ENCODE measurements at regions not wholly inside any gene's neighbourhood (a gene's known extent, or its start where the extent isn't known, plus 50 kb on each side); places are given as distances from the start of the nearest gene placed in this dataset.

GRCh38 chr16:73399997-73400396 lies 352.1 kb upstream of the ZFHX3 start:
- Histone ChIP-seq H3K14ac (replicated peaks; ENCODE audit: low read depth, low read length) (no peak overlapping the region), H4K8ac (ENCODE audit: low read depth in 2 of 2, low read length in 2 of 2) (no peak overlapping the region), H3K4me2 (ENCODE audit: low read depth, low read length) (no peak overlapping the region), H3K18ac (ENCODE audit: low read depth, low read length) (no peak overlapping the region), H2AK9ac (replicated peaks; ENCODE audit: low read depth, low read length, poor library complexity) (no peak overlapping the region), H3K4me3 (ENCODE audit: insufficient read depth, low read depth, low read length) (no peak overlapping the region), H3K36me3 (ENCODE audit: control insufficient read depth, insufficient read depth, low read length) (no peaks in the 10 kb centered on the region), H4K5ac (ENCODE audit: low read depth, low read length) (no peak overlapping the region), H3K4ac (ENCODE audit: low read depth, low read length) (no peak overlapping the region), H3K79me1 (ENCODE audit: low read depth in 1 of 2, low read length in 2 of 2) (no peaks in the 10 kb centered on the region), H3K9ac (ENCODE audit: low read depth, low read length) (no peak overlapping the region), H3K4me1 (ENCODE audit: control insufficient read depth, insufficient read depth, low read length) (no peaks in the 10 kb centered on the region), H2AK5ac (ENCODE audit: low read depth, low read length) (no peak overlapping the region), H3K23ac (ENCODE audit: low read depth, low read length) (no peak overlapping the region), H2AFZ (replicated peaks; ENCODE audit: low read length, poor library complexity) (no peak overlapping the region), H3K9me1 (ENCODE audit: insufficient read depth, low read length) (no peaks in the 10 kb centered on the region), H4K20me1 (ENCODE audit: insufficient read depth, low read length) (no peaks in the 10 kb centered on the region), H3K27ac (ENCODE audit: insufficient read depth, low read length) (no peak overlapping the region), H3K56ac (ENCODE audit: extremely low read depth, insufficient read depth, low read length) (no peak overlapping the region), H4K91ac (ENCODE audit: insufficient read depth, low read depth, low read length) (no peak overlapping the region), H2BK120ac (ENCODE audit: low read depth, low read length) (no peak overlapping the region), H2BK20ac (ENCODE audit: low read depth, low read length) (no peak overlapping the region), H3K9me3 (ENCODE audit: control insufficient read depth, insufficient read depth, low read length) (no peaks in the 10 kb centered on the region), H3K27me3 (ENCODE audit: control insufficient read depth, insufficient read depth, low read length) (no peaks in the 10 kb centered on the region; the same call in 1 of the 2 replicates), H2BK5ac (ENCODE audit: low read depth, low read length, poor library complexity, severe bottlenecking) (no peak overlapping the region), H2BK15ac (ENCODE audit: low read depth, low read length) (no peak overlapping the region)
- ChIA-PET CTCF (no interaction called here), POLR2A (ENCODE audit: unreplicated experiment) (no interaction called here)
- dilution Hi-C loops (cut with HindIII; ENCODE audit: low sequenced_read_pairs, unreplicated experiment) (no loop called here), in situ Hi-C loops (cut with MboI; ENCODE audit: low sequenced_read_pairs) (no loop called here), intact Hi-C loops (cut with micrococcal nuclease) (no loop called here)
- no TSS peak for BruUV-seq (replicated peaks)
- DNase-seq (no peak), ATAC-seq (ENCODE audit: low read depth) (no peak)
- TF ChIP-seq POLR2A (IDR thresholded peaks at IDR 0.05; ENCODE audit: low read depth, low read length) (no peak), MAZ (IDR thresholded peaks at IDR 0.05; ENCODE audit: borderline replicate concordance, low read depth, low read length) (no peak), RCOR1 (IDR thresholded peaks at IDR 0.05; ENCODE audit: insufficient replicate concordance, low read length) (no peak), RFX5 (IDR thresholded peaks at IDR 0.05; ENCODE audit: low read depth, low read length) (no peak), CHD1 (IDR thresholded peaks at IDR 0.05; ENCODE audit: low read depth, low read length) (no peak), SMC3 (IDR thresholded peaks at IDR 0.05; ENCODE audit: low read depth, low read length) (no peak), CEBPB (IDR thresholded peaks at IDR 0.05; ENCODE audit: low read depth, low read length) (no peak), RAD21 (IDR thresholded peaks at IDR 0.05; ENCODE audit: low read length) (no peak), FOS (IDR thresholded peaks at IDR 0.05; ENCODE audit: low read depth, low read length) (no peak), MAFK (IDR thresholded peaks at IDR 0.05; ENCODE audit: low read depth, low read length) (no peak), BHLHE40 (IDR thresholded peaks at IDR 0.05; ENCODE audit: low read depth, low read length) (no peak), USF2 (IDR thresholded peaks at IDR 0.05; ENCODE audit: low read depth, low read length) (no peak), MXI1 (IDR thresholded peaks at IDR 0.05; ENCODE audit: borderline replicate concordance, low read depth, low read length) (no peak), NFE2L2 (IDR thresholded peaks at IDR 0.05; ENCODE audit: low read depth, low read length) (no peak), CTCF (conservative IDR thresholded peaks at IDR 0.05; ENCODE audit: low read depth, low read length) (no peak), ELK1 (IDR thresholded peaks at IDR 0.05; ENCODE audit: borderline replicate concordance, low read depth, low read length) (no peak)
- WGBS, 2 experiments (ENCODE audit: extremely low coverage in 2 of 2, insufficient read length in 1 of 2), result no CpG with 5 or more reads among the region's 5 CpGs
